GM21360 (cell line): ENCODE measurements at regions not wholly inside any gene's neighbourhood (a gene's known extent, or its start where the extent isn't known, plus 50 kb on each side); places are given as distances from the start of the nearest gene placed in this dataset.

Source experiments
- ATAC-seq: cut with Tn5 transposase; IDR thresholded peaks from one replicate; pipeline ENCODE4 v1.9.1; 2021; ENCODE audit warnings: mild to moderate bottlenecking, moderate library complexity; ENCODE audit not compliant: unreplicated experiment

DNA sequence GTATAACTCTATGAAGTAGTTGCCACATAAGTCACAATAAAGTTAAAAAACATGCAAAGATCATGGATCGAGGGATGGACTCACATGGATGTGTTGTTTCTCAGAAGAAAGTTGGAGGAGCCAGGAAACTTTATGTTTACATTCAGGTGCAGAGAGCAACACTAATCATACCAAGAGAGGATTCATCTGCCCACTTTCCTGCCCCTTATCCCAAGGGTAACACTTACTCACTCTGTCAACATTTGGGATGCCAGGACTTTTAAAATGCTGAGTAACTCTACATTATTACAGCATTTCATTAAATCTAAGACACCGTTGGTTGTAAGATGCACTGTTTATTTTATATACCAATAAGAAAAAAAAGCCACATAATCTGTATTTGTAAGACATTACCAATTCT, 170.4 kb downstream of the KCNE4 start:
- no peak for ATAC-seq

DNA sequence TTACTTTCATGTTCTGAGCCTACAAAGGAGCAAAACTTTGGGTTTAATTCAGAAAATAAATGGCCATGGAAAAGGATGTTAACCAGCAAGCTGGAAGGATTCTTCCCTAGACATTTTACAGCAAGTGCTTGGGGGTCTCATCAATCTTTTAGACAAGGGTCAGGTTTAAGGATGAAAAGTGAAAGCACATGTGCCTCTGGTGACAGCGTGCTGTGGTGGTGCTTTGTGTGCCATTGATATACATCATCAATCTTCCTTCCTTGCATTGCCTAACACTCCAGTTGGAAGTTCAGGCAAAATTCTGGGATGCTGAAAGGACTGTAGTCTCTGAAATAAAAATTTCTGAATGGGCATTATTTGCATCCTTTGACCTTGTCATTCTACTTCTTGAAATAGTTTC, 171.2 kb downstream of the KCNE4 start:
- ATAC-seq, result no peak

DNA sequence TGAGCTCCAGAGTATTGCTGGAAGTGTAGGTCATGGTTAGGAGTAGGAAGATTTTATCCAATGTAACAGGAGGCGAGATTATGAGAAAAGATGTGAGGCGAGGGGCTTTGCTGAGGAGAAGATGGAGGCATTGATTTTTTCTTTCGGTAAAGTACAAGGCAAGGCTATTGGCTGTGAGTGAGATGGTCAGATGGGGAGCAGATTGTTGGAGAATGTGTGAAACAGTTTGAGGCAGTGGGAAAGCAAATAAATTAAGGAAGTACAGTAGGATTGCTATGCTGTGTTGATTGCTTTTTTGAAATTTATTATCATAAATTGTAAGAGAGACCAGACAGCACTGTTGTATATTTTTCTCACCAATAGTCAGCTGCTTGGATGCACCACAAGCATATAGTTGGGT, 173.3 kb downstream of the KCNE4 start:
- ATAC-seq, result no peak

DNA sequence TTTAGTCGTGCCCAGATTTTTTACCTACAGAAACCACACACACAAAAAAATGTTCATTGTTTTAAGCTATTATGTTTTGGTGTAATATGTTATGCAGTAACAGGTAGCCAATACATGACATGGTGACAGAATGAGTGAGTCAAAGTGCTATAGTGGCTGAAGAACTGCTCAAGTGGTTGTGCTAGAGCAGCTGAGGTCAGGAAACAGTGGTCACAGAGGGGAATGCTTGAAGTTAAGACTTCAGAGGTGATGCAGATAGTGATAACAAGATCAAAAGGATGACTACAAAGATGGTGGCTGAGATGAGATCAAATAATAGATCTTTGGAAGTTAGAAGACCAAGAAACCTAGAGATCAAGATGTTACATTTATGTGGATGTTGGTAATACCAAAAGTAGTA, 174.3 kb downstream of the KCNE4 start:
- ATAC-seq, result no peak

DNA sequence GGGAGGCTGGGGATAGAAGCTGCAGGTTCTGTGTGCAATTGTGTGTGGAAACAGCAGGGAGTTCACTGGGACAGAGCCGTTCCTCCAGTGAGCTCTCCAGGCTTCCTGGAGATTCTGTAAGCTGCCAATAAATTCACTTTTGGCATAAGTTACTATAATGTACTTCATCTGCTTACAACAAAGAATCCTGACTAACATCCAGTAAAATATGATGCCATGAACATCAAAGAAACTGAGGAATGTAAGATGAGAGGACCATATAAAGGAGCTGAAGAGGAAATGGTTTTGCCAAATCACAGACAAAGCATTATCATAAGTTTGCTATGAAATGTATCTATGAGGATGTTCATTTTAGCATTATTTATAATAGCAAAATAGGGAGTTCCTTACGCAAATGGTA, 175.3 kb downstream of the KCNE4 start:
- no peak for ATAC-seq

GRCh38 chr2:223228871-223229270, 176.9 kb downstream of the KCNE4 start:
- no peak for ATAC-seq

DNA sequence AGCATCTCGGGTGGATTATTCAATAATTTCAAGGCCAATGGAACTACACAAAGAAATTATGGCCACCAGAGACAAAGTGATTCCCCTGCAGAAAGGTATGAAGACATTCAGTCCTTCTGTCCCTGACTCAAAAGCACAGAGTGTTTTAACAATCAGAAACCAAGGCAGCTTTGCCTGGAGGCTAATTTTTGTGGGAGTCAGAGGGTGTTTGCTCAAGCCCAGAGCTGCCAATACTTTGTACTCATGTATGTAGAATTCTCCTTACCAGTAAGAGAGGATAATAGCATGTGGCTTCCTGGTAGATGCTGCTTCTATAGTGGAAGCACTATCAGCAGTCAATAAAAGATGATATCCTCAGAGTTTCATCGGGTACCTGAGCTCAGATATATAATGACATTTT, 178.4 kb downstream of the KCNE4 start:
- ATAC-seq, result no peak

GRCh38 chr2:223232285-223232684, 180.3 kb downstream of the KCNE4 start:
- ATAC-seq, result no peak

DNA sequence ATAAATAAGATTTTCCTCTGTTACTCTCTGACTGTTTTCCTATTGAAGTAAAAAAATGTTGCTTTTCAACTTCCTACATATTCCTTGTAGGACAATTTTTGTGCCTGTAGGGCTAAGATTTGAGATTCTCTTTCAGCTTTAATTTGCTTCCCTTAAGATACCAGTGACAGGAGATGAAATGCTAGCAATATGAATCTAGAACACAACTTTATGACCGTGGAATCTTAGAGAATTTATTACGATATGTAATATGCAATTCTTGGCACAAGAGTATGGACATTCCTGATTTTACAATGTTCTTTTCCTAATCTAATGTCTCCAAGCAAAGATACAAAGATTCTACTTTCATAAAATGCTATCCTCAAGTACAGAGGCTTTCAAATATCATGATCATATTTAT, 180.9 kb downstream of the KCNE4 start:
- no peak for ATAC-seq

DNA sequence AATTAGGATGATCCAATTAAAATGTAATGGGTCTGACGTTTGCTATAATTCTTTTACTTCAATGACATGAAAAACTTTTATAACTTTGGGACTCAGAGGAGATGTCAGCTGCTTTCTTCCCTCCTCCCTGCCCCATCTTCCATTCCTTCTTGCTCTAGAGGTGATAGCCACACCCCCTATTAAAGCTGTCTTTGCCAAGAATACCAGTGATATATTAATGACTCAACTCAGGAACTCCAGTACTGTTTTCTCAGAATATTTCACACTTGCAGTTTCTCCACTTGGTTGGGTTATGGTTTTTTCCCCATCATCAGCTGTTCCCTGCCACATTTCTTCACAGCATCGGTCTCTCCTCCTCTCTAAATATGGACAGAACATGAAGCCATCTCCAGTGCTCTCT, 184.0 kb downstream of the KCNE4 start:
- no peak for ATAC-seq

DNA sequence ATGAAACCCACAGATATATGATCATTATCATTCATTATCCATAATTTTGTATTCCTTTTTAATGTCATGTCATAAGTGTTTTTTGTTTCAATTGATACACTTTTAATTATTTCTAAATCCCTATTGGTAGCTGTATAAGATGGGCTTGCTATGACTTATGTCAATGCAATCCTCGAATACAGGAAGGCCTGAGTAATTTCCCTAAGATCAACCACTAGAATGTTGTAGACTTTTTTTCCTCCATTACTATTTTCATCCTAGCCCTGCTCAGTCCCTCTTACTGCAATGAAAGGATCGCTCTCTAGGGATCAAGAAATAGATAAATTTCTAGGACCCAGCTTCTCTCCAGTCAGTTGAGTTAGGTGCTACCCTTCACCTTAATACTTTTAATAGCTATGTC, 186.3 kb downstream of the KCNE4 start:
- no peak for ATAC-seq

DNA sequence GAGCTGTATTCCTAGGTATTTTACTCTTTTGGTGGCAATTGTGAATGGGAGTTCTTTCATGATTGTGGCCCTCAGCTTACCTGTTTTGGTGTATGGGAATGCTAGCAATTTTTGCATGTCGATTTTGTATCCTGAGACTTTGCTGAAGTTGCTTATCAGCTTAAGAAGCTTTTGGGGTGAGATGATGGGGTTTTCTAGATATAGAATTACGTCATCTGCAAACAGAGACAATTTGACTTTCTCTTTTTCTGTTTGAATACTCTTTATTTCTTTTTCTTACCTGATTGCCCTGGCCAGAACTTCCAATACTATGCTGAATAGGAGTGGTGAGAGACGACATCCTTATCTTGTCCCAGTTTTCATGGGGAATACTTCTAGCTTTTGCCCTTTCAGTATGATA, 191.2 kb downstream of the KCNE4 start:
- ATAC-seq, result no peak

DNA sequence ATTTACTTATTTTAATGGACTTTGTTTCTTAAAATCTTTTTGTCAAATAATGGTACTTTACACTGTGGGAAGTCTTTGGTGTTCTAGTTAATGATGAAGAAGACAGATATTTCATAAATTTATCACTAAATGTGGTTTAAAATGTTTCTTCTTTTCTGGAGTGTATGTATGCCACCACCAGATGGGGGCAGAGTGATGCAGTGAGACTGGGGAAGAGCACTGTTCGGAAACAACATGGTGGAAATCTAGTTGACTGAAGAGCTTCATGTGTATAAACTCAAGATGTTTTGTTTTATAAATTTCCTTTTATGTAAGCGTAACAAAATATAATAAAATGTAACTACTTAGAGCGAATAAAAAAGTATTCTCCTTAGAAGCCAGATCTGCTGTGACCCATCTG, 195.1 kb downstream of the KCNE4 start:
- no peak for ATAC-seq

DNA sequence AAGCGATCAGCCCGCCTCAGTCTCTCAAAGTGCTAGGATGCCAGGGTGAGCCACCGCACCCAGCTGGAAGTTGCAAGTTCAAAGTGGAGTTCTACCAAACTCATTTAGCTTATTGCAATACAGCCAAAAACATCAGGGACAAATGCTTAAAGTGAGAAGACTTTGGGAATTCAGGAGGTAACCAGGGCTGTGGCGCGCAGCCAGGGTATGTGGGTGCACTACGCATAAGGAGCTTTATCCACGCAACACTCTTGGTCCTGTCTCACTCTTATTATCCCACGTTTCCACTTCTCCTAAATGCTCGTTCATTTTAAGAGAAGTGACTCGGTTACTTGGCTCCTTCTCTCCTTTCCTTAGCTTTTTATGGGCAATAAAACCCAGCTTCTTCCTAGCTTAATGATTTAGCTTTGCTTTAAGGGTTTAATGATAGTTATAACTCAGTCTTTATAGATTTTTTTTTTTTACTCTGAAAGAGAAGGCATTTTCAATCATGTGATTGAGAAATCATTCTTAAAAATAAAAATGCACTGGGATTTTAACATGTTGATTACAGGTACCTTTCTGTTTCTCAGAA, 199.8 kb downstream of the KCNE4 start:
- ATAC-seq, result no peak

- no peak for ATAC-seq
These were observed 208.7 kb downstream of the KCNE4 start for GRCh38 chr2:223260681-223261080.

DNA sequence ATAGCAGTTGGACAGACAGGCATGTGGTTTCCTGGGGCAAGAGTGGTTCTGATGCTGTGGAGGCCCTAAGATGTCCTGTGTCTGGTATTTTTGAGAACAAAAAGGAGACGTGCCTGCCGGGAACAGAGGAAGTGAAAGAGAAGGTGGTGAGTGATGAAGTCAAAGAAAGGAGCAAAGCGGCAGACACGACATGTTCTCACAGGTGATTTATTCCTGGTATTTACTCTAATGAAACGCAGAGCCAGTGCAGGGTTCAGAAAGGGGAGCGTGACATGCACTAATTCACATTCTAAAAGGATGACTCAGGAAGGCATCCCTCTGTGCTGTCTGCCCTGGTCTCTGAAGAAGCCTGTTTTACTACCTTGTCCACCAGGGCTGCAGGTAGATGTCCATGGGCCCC, 211.0 kb downstream of the KCNE4 start:
- ATAC-seq, result peak; percentile 53

GRCh38 chr2:223264541-223265193, 212.7 kb downstream of the KCNE4 start:
- ATAC-seq, result no peak

- ATAC-seq, result no peak
These were observed 215.4 kb downstream of the KCNE4 start for GRCh38 chr2:223267160-223267951.

- ATAC-seq, result no peak
These were observed 217.4 kb downstream of the KCNE4 start for GRCh38 chr2:223269386-223269785.

GRCh38 chr2:223270548-223270947, 218.6 kb downstream of the KCNE4 start:
- no peak for ATAC-seq

DNA sequence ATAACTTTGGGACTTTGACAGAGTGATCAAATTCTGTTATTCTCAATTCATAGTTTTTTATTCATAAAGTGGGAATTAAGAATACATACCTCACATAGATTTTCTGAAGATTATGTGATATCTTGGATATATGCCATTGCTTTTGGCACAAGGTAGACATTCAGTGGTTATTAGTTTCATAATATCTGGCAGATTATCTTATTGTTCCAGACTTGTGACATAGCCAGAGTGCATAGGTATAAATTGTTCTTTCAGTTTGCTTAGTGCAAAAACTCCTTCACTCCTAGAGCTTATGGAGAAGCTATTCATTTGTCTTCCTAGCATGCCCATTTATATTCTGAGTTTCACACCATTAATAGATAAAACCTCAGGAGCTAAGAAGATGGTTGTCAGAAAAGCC, 222.0 kb downstream of the KCNE4 start:
- ATAC-seq, result no peak

DNA sequence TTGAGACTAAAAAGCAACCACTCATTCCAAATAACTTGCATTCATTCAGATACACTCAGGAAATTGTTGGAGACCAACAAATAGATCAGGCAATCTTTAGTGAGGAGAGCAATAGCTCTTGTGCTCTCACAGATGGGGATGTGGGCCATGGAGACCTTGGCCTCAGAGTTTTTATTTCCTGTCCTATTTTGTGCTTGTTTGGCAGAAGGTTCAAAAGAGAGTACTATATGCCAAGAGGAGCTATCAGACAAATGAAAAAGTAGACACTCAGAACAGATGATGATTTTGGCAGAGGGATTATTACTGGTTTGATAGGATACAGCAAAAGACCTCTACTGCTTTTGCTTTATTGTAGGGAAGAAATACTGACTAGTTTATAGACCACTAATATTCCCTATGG, 230.2 kb downstream of the KCNE4 start:
- no peak for ATAC-seq
